HG02642 (cell line): ENCODE measurements at regions not wholly inside any gene's neighbourhood (a gene's known extent, or its start where the extent isn't known, plus 50 kb on each side); places are given as distances from the start of the nearest gene placed in this dataset.
"Not testable (repeated sequence)": the region's sequence is repeated elsewhere in the genome, so short reads cannot be mapped to it uniquely, and the experiment has no call there.

Experiments used
- ATAC-seq: cut with Tn5 transposase; IDR thresholded peaks from one replicate; pipeline ENCODE4 v1.9.1; 2021; ENCODE audit warnings: mild to moderate bottlenecking; ENCODE audit not compliant: unreplicated experiment, poor library complexity

DNA sequence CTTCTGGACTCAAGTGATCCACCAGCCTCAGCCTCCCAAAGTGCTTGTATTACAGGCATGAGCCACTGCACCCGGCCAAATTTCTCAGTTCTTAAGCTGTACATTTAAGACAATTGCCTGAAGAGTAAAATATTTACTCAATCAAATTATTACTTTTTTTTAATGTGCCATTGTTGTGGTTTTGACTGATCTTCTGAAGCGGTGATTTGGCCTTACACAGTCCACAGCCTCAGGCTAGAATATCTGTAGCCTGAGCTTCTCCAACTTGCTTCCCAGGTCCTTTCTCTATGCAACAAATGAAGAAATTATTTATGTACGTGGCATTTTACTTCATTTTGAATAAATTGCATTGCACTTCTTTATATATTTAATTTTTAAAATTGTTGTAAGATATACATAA lies 281.3 kb downstream of the KLF5 start:
- no peak for ATAC-seq

DNA sequence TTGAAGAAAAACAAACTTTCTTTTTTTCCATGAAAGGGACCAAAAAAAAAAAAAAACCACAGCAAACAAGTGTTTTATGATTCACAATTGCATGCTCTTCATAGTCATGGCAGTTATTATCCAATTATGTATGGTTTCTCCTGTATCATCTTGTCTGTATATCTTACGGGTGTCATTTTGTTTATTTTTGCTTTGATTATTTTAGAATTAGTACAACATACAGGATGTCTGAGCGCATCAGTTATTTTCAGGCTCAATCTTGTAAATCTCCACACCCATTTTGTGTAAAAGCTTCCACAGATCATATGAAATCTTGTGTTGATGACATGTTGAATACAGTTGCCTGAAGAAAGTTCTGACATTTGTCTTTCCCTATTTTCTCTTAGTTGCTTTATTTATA lies 280.3 kb downstream of the KLF5 start:
- no peak for ATAC-seq

DNA sequence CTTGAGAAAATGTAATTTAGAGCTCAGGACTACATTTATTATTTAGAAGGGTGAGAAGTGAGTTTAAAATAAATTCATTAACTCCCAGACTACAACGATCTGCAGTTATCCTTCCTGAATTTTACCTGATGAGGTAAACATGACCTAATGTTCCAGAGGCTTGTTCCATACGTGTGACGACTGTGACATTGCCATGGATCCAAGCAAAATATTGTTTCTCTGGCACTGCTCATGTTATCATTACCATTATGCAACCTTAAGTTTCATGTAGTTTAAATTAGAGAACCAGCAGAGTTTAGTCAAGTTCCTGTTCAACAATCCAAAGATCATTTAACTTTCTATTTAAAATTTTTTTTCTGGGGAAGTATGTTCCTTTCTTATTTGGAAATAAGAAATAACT lies 279.6 kb downstream of the KLF5 start:
- no peak for ATAC-seq

DNA sequence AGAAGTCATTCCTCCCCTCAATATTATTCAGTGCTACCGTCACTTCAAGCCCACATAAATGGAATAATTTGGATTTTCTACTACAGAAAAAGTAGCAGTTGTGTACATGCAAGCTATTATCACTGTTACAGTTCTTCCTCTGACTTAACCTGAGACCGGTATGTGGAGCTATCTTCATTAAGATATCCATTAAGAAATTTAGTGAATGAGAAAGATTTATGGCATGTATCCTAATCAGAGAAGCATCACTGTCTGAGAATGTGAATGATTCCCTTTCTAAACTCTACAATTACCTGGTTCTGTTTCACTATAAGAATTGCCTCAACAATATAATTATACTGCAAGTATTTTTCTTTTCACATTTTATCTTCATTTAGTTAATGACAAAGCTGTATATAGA lies 278.7 kb downstream of the KLF5 start:
- no peak for ATAC-seq

DNA sequence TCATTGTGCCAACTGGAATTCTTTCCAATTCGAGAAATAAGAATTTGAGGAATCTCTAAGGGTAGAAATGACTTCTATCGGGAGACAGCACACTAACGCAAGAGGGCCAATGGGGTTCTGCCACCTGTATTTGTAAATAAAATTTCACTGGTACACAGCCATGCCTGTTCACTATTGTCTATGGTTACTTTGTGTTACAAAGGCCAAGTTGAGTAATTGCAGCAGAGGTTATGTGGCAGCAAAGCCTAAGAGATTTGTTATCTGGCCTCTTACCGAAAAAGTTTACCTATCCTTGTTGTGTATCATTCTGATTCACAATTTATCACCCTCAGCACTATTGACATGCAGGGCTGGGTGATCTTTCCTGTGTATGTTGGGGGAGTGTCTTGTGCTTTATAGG lies 278.0 kb downstream of the KLF5 start:
- no peak for ATAC-seq

DNA sequence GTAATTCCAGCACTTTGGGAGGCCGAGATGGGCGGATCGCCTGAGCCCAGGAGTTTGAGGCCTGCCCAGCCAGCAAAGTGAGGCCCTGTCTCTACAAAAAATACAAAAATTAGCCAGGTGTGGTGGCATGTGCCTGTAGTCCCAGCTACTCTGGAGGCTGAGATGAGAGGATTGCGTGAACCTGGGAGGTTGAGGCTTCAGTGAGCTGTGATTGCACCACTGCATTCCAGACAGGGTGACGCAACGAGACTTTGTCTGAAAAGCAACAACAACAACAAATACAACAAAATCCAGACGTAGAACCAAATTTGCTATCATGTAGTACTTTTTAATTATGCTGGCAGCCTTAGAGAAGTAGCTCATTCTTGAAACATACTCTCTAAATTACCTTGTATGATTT lies 277.1 kb downstream of the KLF5 start:
- no peak for ATAC-seq

DNA sequence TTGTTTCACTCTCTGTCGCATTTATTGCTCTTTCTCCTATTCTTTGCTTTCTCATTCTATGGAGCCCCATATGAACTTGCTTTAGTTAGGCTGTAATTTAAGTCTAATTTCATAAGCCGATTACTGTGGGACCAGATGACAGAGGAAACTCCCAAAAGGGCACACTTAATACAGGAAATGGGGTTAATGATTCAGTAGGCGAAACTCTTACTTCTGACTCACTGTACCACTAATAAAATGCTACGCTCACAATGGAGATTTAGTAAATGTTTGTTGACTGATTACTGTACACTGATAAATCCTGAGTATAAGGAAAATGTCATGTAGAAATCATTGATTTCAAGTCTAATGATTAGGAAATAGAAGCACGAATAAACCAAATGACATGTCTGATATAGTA lies 276.4 kb downstream of the KLF5 start:
- ATAC-seq: peak; percentile 97

DNA sequence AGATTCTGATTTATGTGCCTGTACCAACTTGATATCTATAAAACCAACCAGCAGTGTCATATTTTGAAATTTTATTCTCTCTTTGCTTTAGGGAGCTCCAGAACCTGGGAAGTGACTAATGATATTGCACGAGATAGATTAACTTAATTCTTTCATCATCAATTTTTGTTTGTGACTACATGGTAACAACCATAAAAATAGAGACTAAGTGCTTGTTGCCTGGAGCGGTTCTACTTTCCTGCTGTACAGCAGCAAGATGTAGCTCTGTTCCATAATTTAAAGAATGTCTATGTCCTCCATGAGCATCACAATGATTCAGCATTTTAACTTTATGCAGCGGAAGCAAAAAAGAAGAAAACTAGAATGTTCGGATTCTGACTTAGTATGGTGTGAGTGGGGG lies 275.6 kb downstream of the KLF5 start:
- ATAC-seq: no peak

DNA sequence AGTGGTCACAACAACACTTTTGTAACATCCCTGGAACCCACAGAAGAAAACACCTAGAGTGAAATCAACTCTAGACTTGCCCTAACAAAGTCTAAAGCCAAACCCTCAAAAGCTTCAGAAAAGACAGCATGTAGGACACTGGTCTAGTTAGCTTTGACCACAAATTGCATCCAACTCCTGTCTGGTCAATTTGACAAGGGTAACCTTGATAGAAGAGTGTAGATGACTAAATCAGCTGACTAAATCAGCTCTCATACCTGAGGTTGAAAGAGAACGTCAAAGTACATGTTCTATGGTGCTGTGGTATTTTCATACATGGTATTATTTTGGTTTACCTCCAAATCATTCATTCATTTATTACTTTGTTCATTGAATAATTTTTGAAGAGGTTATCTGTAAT lies 272.8 kb downstream of the KLF5 start:
- ATAC-seq: no peak

DNA sequence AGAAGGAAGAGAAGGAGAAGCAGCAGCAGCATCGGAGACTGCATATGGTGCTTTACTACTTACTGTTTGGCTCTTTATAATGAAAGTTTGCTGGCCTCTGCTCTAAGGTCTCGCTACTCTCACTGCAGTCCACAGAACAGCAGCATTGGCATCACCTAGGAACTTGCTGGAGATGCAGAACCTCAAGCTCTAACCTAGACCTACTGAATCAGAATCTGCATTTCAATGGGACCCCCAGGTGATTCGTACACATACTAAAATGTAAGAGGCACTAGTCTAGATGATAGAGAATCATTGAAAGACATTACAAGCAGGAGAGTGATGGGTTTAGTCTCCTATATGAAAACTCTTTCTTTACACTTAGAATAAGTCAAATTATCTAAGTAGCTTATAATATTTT lies 270.6 kb downstream of the KLF5 start:
- no peak for ATAC-seq

DNA sequence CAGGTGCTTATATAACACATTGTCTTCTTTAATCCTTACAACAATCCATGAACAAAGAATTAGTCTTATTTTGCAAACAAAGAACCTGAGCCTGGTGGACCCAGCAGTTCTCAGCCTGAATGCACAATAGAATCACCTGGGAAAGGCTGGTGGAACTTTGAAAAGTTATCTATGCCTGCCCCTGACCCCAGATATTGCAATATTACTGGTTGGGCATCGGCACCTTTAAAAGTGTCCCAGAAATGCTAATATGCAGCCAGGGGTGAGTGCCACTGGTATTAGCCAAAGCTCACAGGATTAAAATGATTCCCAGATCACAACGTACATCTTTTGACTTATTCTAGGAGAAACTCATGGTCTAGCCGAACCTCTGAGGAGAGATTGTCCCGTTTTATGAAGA lies 268.8 kb downstream of the KLF5 start:
- ATAC-seq: no peak

DNA sequence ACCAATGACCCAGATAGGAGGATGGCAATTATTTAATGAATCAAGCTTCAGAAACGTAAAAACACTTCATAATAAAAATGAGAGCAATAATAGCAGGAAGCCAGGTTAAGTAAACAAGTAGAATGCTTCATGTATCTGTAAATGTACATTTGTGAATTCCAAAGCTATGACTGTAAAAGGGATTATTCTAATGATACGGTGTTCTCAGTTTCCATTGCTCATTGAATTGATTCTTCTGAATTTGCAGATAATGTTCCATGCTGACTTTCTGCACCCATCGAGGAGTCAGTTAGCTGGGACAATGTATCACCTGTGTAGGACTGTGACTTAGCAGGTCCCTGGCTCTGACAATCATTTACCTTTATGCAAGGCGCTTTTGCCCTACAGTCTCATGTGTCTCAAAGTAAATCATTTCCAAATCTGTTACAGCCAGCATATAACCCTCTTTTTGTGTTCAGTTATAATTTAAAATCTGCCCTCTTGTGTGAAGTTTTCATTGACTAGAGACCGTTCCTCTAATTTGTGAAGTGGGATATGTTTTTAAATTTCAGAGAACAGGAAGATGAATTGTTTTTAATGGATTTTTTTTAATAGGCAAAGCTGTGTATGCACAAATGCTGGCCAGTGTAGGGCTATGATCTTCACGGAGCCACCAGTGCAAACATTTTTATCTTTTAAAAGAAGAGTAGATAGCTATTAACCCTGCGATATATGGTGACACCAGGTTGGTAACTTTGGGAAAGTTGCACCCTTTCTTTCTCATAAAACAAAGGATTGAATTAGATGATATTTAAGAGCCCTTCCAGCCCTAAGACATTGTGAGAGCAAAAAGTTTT lies 267.1 kb downstream of the KLF5 start:
- peak; percentile 67 for ATAC-seq

DNA sequence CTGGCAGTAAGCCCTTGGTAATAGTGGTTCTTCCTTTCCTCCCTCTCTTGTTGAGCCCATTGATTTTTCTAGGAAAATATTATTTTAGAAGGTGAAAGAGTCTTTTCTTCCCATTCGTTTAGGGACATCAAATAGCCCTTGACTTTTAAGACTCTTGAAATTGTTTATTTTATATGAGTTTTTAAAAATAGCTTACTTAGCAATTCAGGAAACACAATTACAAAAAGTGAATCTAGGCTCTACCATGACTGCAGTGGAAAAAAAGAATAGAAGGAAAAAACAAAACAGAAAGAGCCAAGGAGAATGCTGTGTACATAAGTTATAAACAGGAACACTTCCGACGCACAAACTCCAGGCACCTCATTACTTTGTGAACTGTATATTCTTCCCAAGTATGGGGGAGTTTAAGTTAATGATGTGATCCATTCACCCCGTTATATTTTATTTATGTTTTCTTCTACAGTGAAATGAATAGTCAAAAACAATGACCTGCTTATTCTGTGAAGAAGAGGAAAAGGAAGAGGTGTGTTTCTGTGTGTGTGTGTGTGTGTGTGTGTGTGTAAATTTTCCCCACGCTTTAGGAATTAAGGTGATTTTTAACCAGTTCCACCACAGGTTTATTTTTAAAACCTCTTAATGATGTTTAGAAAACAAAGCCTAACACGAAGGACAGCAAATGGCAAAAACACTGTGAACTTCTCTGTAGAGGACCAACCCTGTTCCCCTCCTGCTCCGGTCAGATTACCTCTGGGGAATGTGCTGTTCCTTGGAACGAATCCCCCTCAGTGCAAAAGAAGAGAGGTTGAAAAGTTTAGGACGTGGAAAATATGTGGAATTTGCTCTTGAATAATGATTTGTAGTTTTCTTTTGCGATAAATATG lies 266.3 kb downstream of the KLF5 start:
- ATAC-seq: no peak

DNA sequence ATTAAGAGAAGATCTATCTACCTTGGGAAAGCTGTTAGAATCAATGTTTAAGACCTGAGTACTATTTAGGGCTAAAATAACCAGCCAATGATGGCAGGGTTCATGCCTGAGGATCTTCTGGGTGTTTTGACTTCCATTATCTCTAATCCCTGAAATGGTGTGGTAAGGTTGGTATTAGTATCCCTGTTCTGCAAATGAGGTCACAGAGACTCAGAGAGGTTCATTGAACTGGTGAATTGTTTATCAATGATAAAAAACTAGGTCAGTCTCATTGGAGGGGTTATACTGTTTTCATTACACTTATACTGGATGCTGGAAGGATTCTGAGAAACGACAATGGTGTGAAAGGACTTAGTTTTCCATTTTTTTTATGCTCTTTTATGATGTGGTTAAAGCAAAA lies 264.8 kb downstream of the KLF5 start:
- ATAC-seq: no peak

DNA sequence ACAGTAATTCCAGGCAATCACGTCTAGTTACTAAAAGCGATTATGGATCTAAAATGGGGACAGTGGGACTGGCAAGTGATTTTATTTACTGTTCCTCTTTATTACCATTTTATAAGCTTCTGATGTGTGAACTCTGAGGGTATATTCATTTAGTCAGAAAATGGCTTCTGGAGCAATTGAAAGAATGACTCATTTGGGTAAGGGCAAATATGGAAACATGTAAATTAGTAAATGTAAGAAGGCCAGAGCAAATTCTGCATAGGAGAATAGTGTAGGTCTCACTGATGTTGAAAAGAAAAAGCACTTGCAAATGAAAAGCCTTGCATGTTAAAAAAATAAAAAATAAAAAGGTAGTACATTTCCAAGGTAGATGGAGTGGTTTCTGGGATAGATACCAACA lies 262.2 kb downstream of the KLF5 start:
- ATAC-seq: no peak

DNA sequence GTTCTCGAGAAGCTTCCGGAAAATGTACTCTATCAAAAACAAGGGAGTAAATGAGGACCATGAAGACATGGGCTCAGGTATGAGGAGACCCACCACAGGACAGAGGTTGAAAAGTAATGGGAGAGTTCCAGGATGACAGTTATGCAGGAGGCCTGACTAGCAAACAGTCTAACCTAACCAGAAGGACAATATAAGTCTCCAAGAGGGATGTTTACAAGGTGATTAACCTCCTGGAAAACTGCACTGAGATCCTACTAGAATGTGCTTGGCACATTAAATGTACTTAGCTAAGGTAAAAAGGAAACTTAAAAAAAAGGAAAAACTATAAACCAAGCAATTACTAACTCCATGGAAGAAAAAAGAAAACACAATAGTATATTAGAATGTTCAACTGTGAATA lies 258.3 kb downstream of the KLF5 start:
- no peak for ATAC-seq

DNA sequence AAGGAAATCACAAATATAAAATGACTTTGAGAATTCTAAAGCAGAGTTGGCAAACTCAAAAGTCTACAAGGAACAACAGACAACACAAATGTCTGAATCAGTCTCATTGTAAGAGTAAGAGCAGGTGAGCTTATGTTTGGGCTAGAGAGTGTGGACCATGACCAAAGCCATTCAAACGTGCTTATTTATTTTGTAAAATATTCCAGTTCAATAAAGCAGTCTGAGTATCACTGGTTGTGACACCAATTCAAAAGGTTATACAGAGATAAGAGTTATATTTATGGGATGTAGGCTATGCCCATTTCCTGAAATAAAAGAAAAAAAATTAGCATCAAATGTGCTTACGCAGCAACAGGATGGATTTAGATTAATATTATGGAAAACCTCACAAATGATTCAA lies 251.6 kb downstream of the KLF5 start:
- no peak for ATAC-seq

DNA sequence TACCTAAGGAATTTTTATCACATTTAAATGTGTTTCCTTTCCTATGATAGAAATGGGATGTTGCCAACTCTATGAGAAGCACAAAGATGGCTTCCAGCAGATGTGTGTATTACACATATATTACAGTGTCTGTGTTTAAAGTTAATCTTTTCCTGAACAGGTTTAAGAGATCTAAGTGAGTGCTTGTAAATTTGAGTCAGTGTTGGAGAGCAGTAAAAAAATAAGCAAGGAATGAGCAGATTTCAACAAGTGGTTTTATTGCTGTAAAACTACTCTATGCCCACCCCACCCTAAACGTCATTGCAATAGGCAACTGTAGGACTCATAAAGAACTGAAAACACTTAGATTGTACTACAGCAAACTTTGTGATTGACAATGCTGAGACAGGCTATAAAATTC lies 248.7 kb downstream of the KLF5 start:
- no peak for ATAC-seq

DNA sequence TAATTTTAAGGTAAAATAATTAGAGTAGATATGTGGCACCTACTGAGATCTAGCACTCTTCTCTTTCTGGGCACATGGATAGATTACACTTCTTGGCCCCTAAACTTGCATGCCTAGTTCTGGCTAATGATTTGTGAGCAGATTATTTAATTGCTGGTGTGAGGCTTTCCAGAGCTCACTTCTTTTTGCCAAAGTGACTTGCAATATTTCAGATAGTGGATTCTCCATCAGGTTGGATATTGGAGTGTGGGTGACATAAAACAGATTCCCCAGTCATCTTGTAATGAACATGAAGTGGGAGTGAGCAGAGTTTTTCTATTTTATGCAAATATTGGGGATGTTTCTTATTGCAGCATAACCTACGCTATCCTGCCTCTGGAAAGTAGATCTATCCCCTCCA lies 247.9 kb downstream of the KLF5 start:
- no peak for ATAC-seq

DNA sequence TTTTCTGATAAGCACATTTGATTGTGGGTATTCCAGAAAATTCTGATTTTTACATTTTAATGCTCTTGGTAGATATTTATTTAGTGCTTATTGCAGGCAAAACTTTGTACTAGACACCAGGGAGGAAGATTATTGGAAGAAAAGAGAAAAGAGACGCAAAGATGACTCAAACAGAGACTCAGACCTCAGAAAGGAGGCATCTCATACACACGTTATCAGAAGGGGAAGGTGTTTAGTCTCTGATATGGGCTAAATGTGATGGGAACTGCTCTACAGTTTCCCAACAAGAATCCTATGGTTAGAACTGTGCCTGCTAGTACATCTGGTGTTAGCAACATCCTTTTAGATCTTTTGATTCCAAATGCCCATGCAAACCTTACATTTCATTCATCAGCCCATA lies 245.6 kb downstream of the KLF5 start:
- no peak for ATAC-seq

DNA sequence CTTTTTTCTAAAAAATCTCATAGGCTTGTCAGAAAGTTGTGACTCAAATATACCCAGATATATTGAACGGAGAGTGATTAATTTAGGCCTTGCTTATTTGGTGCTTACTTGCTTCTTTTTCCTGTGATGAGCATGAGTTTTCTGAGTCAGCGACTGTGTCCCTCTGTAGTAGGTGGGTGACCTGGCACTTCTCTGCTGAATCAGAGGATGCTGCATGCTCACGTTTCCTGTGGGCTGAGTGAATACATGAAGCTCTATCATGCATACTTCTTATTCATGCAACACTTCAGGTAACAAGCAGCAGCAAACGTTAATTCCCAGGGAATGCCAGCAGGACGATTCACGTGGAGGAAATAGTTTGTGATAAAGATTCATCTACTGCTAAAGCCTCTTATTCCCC lies 245.0 kb downstream of the KLF5 start:
- no peak for ATAC-seq

DNA sequence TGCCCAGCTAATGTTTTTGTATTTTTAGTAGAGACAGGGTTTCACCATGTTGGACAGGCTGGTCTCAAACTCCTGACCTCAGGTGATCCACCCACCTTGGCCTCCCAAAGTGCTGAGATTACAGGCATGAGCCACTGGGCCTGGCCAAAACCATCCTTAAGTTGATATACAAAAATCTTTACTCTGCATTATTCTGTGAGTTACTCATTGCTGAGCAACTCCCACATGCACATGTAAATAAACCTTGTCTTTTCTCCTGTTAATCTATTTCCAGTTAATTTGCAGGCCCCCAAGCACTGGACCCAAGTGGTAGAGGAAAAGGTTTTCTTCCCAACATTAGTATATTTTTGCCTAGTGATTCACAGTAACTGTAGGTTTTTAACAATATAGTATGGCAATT lies 242.8 kb downstream of the KLF5 start:
- ATAC-seq: not testable (repeated sequence)
